Mucosa of descending colon (tissue), 3 donors: ENCODE measurements at regions not wholly inside any gene's neighbourhood (a gene's known extent, or its start where the extent isn't known, plus 50 kb on each side); places are given as distances from the start of the nearest gene placed in this dataset.
"Not testable (repeated sequence)": the region's sequence is repeated elsewhere in the genome, so short reads cannot be mapped to it uniquely, and the experiment has no call there.

Experiments used
- ATAC-seq: fragments of 200-7000 bp; cut with Tn5 transposase; one replicate; pipeline ENCODE4 v1.9.1; 2020; ENCODE audit warnings: mild to moderate bottlenecking, moderate library complexity
- DNase-seq, 3 donors: peaks; one replicate each; pipeline ENCODE4 v3.0.0-alpha.2; 2020
- H3K36me3 ChIP-seq: fragments of 200-600 bp; one replicate; pipeline ENCODE4 v1.8.0; 2021; ENCODE audit warnings: low read depth, mild to moderate bottlenecking
- H3K4me1 ChIP-seq: fragments of 200-600 bp; one replicate; pipeline ENCODE4 v1.8.0; 2021; ENCODE audit warnings: low read depth, mild to moderate bottlenecking
- H3K4me3 ChIP-seq: fragments of 200-600 bp; one replicate; pipeline ENCODE4 v1.8.0; 2021; ENCODE audit warnings: mild to moderate bottlenecking
- H3K9me3 ChIP-seq: fragments of 200-600 bp; one replicate; pipeline ENCODE4 v1.8.0; 2021; ENCODE audit warnings: mild to moderate bottlenecking
- CTCF ChIP-seq: fragments of 200-600 bp; IDR thresholded peaks from one replicate; pipeline ENCODE4 v1.8.0; 2022; ENCODE audit warnings: antibody characterized with exemption, mild to moderate bottlenecking
- intact Hi-C, 2 donors: fragments of 100-400 bp; cut with DNase I in 1 of 2; cut with micrococcal nuclease in 1 of 2; formaldehyde crosslinking; loops; one replicate each; pipeline versions ENCODE4 v1.11.0 to v1.11.1; 2022; cut with DNase I, micrococcal nuclease
- donor health status: DM: no; HTN: no; CAD: no; lungs with moderate emphysema.
- donor health status: DM: no; HTN: no; CAD: no.
- donor health status: DM: no; HTN: yes; CAD: no.

GRCh38 chr2:193219413-193219812 lies 1024.7 kb upstream of the TMEFF2 start:
- Histone ChIP-seq H3K9me3 (no peaks in the 10 kb centered on the region), H3K36me3 (no peaks in the 10 kb centered on the region), H3K4me1 (no peaks in the 10 kb centered on the region), H3K4me3 (no peak overlapping the region)
- intact Hi-C loops, result no loop called here
- DNase-seq, result no peak
- TF ChIP-seq CTCF, result no peak
- ATAC-seq, result no peak

- Histone ChIP-seq H3K4me3 (no peak overlapping the region), H3K4me1 (no peaks in the 10 kb centered on the region), H3K36me3 (no peaks in the 10 kb centered on the region), H3K9me3 (peaks cover 4% of the 10 kb centered on the region)
- ATAC-seq, result no peak
- TF ChIP-seq CTCF, result no peak
- intact Hi-C loops, result no loop called here
- no peak for DNase-seq
Observed at GRCh38 chr2:193201583-193201982, 1006.9 kb upstream of the TMEFF2 start.

GRCh38 chr2:193199322-193199721 lies 1004.6 kb upstream of the TMEFF2 start:
- H3K4me3 ChIP-seq, result no peak overlapping the region
- H3K36me3 ChIP-seq, result no peaks in the 10 kb centered on the region
- DNase-seq, result no peak
- ATAC-seq, result no peak
- peaks cover 4% of the 10 kb centered on the region for H3K9me3 ChIP-seq
- intact Hi-C loops, result no loop called here
- TF ChIP-seq CTCF, result no peak
- no peaks in the 10 kb centered on the region for H3K4me1 ChIP-seq

- Histone ChIP-seq H3K36me3 (no peaks in the 10 kb centered on the region), H3K9me3 (no peaks in the 10 kb centered on the region), H3K4me1 (no peaks in the 10 kb centered on the region), H3K4me3 (no peak overlapping the region)
- no peak for TF ChIP-seq CTCF
- no peak for ATAC-seq
- DNase-seq, result no peak
- intact Hi-C loops, result no loop called here
Observed at GRCh38 chr2:193187816-193188215, 993.1 kb upstream of the TMEFF2 start.

GRCh38 chr2:193170981-193171380 lies 976.2 kb upstream of the TMEFF2 start:
- H3K9me3 ChIP-seq, intact Hi-C loops, H3K36me3 ChIP-seq, H3K4me3 ChIP-seq, DNase-seq, H3K4me1 ChIP-seq, ATAC-seq: not testable (repeated sequence)

- Histone ChIP-seq H3K9me3 (no peaks in the 10 kb centered on the region), H3K36me3 (no peaks in the 10 kb centered on the region)
- intact Hi-C loops, result no loop called here
Observed at GRCh38 chr2:193156480-193156879, 961.7 kb upstream of the TMEFF2 start.

More at GRCh38 chr2:193156480-193156879, 961.7 kb upstream of the TMEFF2 start:
- DNase-seq, result no peak
- Histone ChIP-seq H3K4me3 (no peak overlapping the region), H3K4me1 (no peaks in the 10 kb centered on the region)
- TF ChIP-seq CTCF, result no peak
- ATAC-seq, result no peak
